SK-N-SH (cell line): ENCODE measurements at regions not wholly inside any gene's neighbourhood (a gene's known extent, or its start where the extent isn't known, plus 50 kb on each side); places are given as distances from the start of the nearest gene placed in this dataset.

Experiments
- CTCF ChIA-PET: fragments of 300-600, 350-600 bp; formaldehyde crosslinking; extraction: SDS; loops from one replicate; lab custom pipeline; 2021; lab: Yijun Ruan, JAX
- POLR2A ChIA-PET: fragments of 350-600 bp; sonication (Branson Sonifier 250); formaldehyde crosslinking; extraction: SDS; loops from one replicate; lab custom pipeline; 2020; ENCODE audit warnings: antibody characterized with exemption, inconsistent platforms; lab: Yijun Ruan, JAX
- DNase-seq: peaks from one replicate; pipeline ENCODE4 v3.0.0; 2012
- H2AFZ ChIP-seq: fragments of 200-600 bp; sonication (generic); 2 replicates; pipeline ENCODE4 v1.8.1; 2016; ENCODE audit warnings: antibody characterized with exemption, mild to moderate bottlenecking, low read depth
- H3F3A ChIP-seq: fragments of 200-600 bp; sonication (generic); replicated peaks from 2 replicates; pipeline ENCODE3; 2016; ENCODE audit warnings: antibody characterized with exemption, mild to moderate bottlenecking; ENCODE audit not compliant: insufficient read depth
- H3K27ac ChIP-seq, 2 experiments: fragments of 200-500 bp in 1 of 2; fragments of 200-600 bp in 1 of 2; sonication (Bioruptor generic) in 1 of 2; sonication (generic), shearing (Covaris generic) in 1 of 2; 2 replicates each; pipeline versions ENCODE4 v1.5.1 to v1.6.1; 2014 to 2016; ENCODE audit warnings: low read depth in 2 of 2, inconsistent platforms in 1 of 2, low read length in 1 of 2, mild to moderate bottlenecking in 1 of 2, mixed read lengths in 1 of 2
- H3K27me3 ChIP-seq: fragments of 200-600 bp; sonication (generic), shearing (Covaris generic); 2 replicates; pipeline ENCODE4 v1.6.1; 2016; ENCODE audit warnings: mixed run types; ENCODE audit not compliant: insufficient read depth
- H3K36me3 ChIP-seq, 2 experiments: fragments of 200-500 bp in 1 of 2; fragments of 200-600 bp in 1 of 2; sonication (Bioruptor generic) in 1 of 2; sonication (generic) in 1 of 2; replicated peaks in 1 of 2; 2 replicates each; pipeline versions ENCODE3 to v1.5.1; 2014 to 2016; ENCODE audit warnings: low read length in 1 of 2, mild to moderate bottlenecking in 1 of 2; ENCODE audit not compliant: insufficient read depth in 2 of 2, control insufficient read depth in 1 of 2
- H3K4me1 ChIP-seq, 2 experiments: fragments of 200-500 bp in 1 of 2; fragments of 200-600 bp in 1 of 2; sonication (Bioruptor generic) in 1 of 2; sonication (generic), shearing (Covaris generic) in 1 of 2; 2 replicates each; pipeline versions ENCODE4 v1.5.1 to v1.6.1; 2014 to 2016; ENCODE audit warnings: low read depth in 1 of 2, low read length in 1 of 2, mixed run types in 1 of 2; ENCODE audit not compliant: insufficient read depth in 2 of 2, control insufficient read depth in 1 of 2
- H3K4me2 ChIP-seq: fragments of 200-600 bp; sonication (generic), shearing (Covaris generic); 2 replicates; pipeline ENCODE4 v1.6.1; 2017; ENCODE audit warnings: mixed run types
- H3K4me3 ChIP-seq, 2 experiments: fragments of 200-500 bp in 1 of 2; fragments of 200-600 bp in 1 of 2; sonication (Bioruptor generic) in 1 of 2; sonication (generic), shearing (Covaris generic) in 1 of 2; 2 replicates each; pipeline versions ENCODE4 v1.5.1 to v1.8.1; 2014 to 2016; ENCODE audit warnings: low read depth in 2 of 2, inconsistent platforms in 1 of 2, low read length in 1 of 2, mild to moderate bottlenecking in 1 of 2, mixed read lengths in 1 of 2, moderate library complexity in 1 of 2
- H3K79me2 ChIP-seq: fragments of 200-600 bp; sonication (generic); 2 replicates; pipeline ENCODE4 v1.8.1; 2017; ENCODE audit warnings: mild to moderate bottlenecking; ENCODE audit not compliant: insufficient read depth
- H3K9ac ChIP-seq: fragments of 200-600 bp; sonication (generic); 2 replicates; pipeline ENCODE4 v1.6.1; 2017; ENCODE audit warnings: mixed run types
- H3K9me2 ChIP-seq: fragments of 200-600 bp; sonication (generic); 2 replicates; pipeline ENCODE4 v1.6.1; 2017; ENCODE audit warnings: mixed run types
- H3K9me3 ChIP-seq: fragments of 200-600 bp; sonication (generic); 2 replicates; pipeline ENCODE4 v1.6.1; 2017; ENCODE audit warnings: mixed run types, mild to moderate bottlenecking, moderate library complexity
- H4K20me1 ChIP-seq: fragments of 200-600 bp; sonication (generic); 2 replicates; pipeline ENCODE4 v1.6.1; 2017; ENCODE audit warnings: mild to moderate bottlenecking, mixed run types; ENCODE audit not compliant: insufficient read depth
- CHD2 ChIP-seq: fragments of 150-350 bp; IDR thresholded peaks from 2 replicates; pipeline ENCODE4 v1.6.1; 2018; ENCODE audit warnings: low read length; ENCODE audit not compliant: partially characterized antibody
- CTCF ChIP-seq: fragments of 200-600 bp; sonication (generic); IDR thresholded peaks from 2 replicates; pipeline ENCODE4 v1.6.1; 2017; ENCODE audit warnings: antibody characterized with exemption, mild to moderate bottlenecking, moderate library complexity
- ELF1 ChIP-seq: IDR thresholded peaks from 2 replicates; pipeline ENCODE4 v1.4.0; 2012
- EP300 ChIP-seq, 2 experiments: IDR thresholded peaks; 2 replicates each; pipeline versions ENCODE4 v1.4.0 to v1.6.1; 2012; ENCODE audit warnings: borderline replicate concordance in 1 of 2, low read depth in 1 of 2, low read length in 1 of 2
- EZH2phosphoT487 ChIP-seq: fragments of 200-600 bp; sonication (generic); IDR thresholded peaks from 2 replicates; pipeline ENCODE4 v1.6.1; 2017; ENCODE audit warnings: low read depth, mixed run types, mild to moderate bottlenecking, antibody characterized with exemption, moderate library complexity, borderline replicate concordance
- FOSL2 ChIP-seq: IDR thresholded peaks from 2 replicates; pipeline ENCODE4 v1.4.0; 2012; ENCODE audit warnings: low read depth, mild to moderate bottlenecking, moderate library complexity, borderline replicate concordance
- FOXJ3 ChIP-seq: sonication (generic); formaldehyde crosslinking; IDR thresholded peaks from 2 replicates; pipeline ENCODE4 v1.5.1; 2020; ENCODE audit warnings: mild to moderate bottlenecking, missing genetic modification reagents
- FOXM1 ChIP-seq: IDR thresholded peaks from 2 replicates; pipeline ENCODE4 v1.4.0; 2012; ENCODE audit warnings: low read depth, mild to moderate bottlenecking
- GABPA ChIP-seq: IDR thresholded peaks from 2 replicates; pipeline ENCODE4 v1.4.0; 2012; ENCODE audit warnings: low read depth, mild to moderate bottlenecking
- JUND ChIP-seq: IDR thresholded peaks from 2 replicates; pipeline ENCODE4 v1.4.0; 2012
- MAX ChIP-seq: IDR thresholded peaks from 2 replicates; pipeline ENCODE4 v1.4.0; 2012; ENCODE audit warnings: low read depth
- MEF2A ChIP-seq: IDR thresholded peaks from 2 replicates; pipeline ENCODE4 v1.4.0; 2012; ENCODE audit warnings: low read depth, borderline replicate concordance
- NFIC ChIP-seq: IDR thresholded peaks from 2 replicates; pipeline ENCODE4 v1.4.0; 2012; ENCODE audit warnings: borderline replicate concordance
- NRF1 ChIP-seq: IDR thresholded peaks from 2 replicates; pipeline ENCODE4 v1.6.1; 2012; ENCODE audit warnings: low read depth, mild to moderate bottlenecking, low read length
- PBX3 ChIP-seq: IDR thresholded peaks from 2 replicates; pipeline ENCODE4; 2012
- POLR2AphosphoS5 ChIP-seq: IDR thresholded peaks from 2 replicates; pipeline ENCODE4 v1.6.1; 2012; ENCODE audit warnings: low read depth, low read length
- RAD21 ChIP-seq: IDR thresholded peaks from 2 replicates; pipeline ENCODE4 v1.6.1; 2012; ENCODE audit warnings: mild to moderate bottlenecking, low read length
- RCOR1 ChIP-seq: fragments of 150-350 bp; IDR thresholded peaks from 2 replicates; pipeline ENCODE4 v1.6.1; 2017; ENCODE audit warnings: antibody characterized with exemption, low read length
- RFX5 ChIP-seq: IDR thresholded peaks from 2 replicates; pipeline ENCODE4 v1.6.1; 2012; ENCODE audit warnings: mild to moderate bottlenecking, improper control_type of control experiment, low read length
- RXRA ChIP-seq: IDR thresholded peaks from 2 replicates; pipeline ENCODE4 v1.4.0; 2012; ENCODE audit warnings: low read depth, mild to moderate bottlenecking, borderline replicate concordance
- SIN3A ChIP-seq: IDR thresholded peaks from 2 replicates; pipeline ENCODE4 v1.6.1; 2012; ENCODE audit warnings: low read depth, mild to moderate bottlenecking, low read length, moderate library complexity, borderline replicate concordance
- SMC3 ChIP-seq: IDR thresholded peaks from 2 replicates; pipeline ENCODE4 v1.6.1; 2012; ENCODE audit warnings: low read depth, low read length, improper control_type of control experiment
- TAF1 ChIP-seq: IDR thresholded peaks from 2 replicates; pipeline ENCODE4 v1.6.1; 2012; ENCODE audit warnings: low read depth, mild to moderate bottlenecking, low read length, moderate library complexity, borderline replicate concordance
- TCF12 ChIP-seq: IDR thresholded peaks from 2 replicates; pipeline ENCODE4 v1.4.0; 2012
- TEAD4 ChIP-seq: IDR thresholded peaks from 2 replicates; pipeline ENCODE4 v1.4.0; 2012; ENCODE audit warnings: mild to moderate bottlenecking, borderline replicate concordance; ENCODE audit not compliant: insufficient read depth
- USF1 ChIP-seq: IDR thresholded peaks from 2 replicates; pipeline ENCODE4 v1.4.0; 2012; ENCODE audit warnings: low read depth, borderline replicate concordance
- USF2 ChIP-seq: fragments of 150-350 bp; IDR thresholded peaks from 2 replicates; pipeline ENCODE4 v1.6.1; 2017; ENCODE audit warnings: antibody characterized with exemption, low read length, low read depth, borderline replicate concordance
- YY1 ChIP-seq: IDR thresholded peaks from 2 replicates; pipeline ENCODE4 v1.4.0; 2012; ENCODE audit warnings: low read depth, mild to moderate bottlenecking
- ZBTB33 ChIP-seq: IDR thresholded peaks from 2 replicates; pipeline ENCODE4 v1.4.0; 2012; ENCODE audit warnings: low read depth, borderline replicate concordance
- WGBS: methylation state at CpG from one replicate; pipeline ENCODE4 v1.1.6; 2017; ENCODE audit warnings: low lambda C conversion rate; 5-methylcytosine and 5-hydroxymethylcytosine counted together

GRCh38 chr1:181251001-181251712, 162.7 kb downstream of the IER5 start:
- H3K4me1 ChIP-seq: 0 out of 4 replicates have a peak, but pooled peaks cover 0 to 3% of the 10 kb centered on the region in 2 experiments
- H3K27me3 ChIP-seq: no peaks in the 10 kb centered on the region
- H3K79me2 ChIP-seq: no peaks in the 10 kb centered on the region
- ChIA-PET POLR2A (no interaction called here), CTCF (no interaction called here)
- H3K4me2 ChIP-seq: no peak overlapping the region
- H4K20me1 ChIP-seq: no peaks in the 10 kb centered on the region
- TF ChIP-seq NRF1: no peak
- no peak for TF ChIP-seq SMC3
- peak; percentile 30; the same call in 1 of the 2 replicates for TF ChIP-seq JUND
- peak; percentile 75 for TF ChIP-seq PBX3
- TF ChIP-seq FOXJ3: no peak
- no peak for TF ChIP-seq POLR2AphosphoS5
- no peak for TF ChIP-seq ZBTB33
- no peak for TF ChIP-seq RCOR1
- TF ChIP-seq RXRA: no peak
- no peak for TF ChIP-seq TAF1
- no peak for TF ChIP-seq CHD2
- TF ChIP-seq USF1: no peak
- TF ChIP-seq RFX5: no peak
- TF ChIP-seq EP300 (IDR thresholded peaks at IDR 0.05; ENCODE audit: borderline replicate concordance in 1 of 2, low read depth in 1 of 2, low read length in 1 of 2): no peak
- TF ChIP-seq SIN3A: no peak
- no peak for TF ChIP-seq EZH2phosphoT487
- no peak for TF ChIP-seq USF2
- TF ChIP-seq CTCF: no peak
- no peak for TF ChIP-seq YY1
- TF ChIP-seq GABPA: no peak
- no peak for TF ChIP-seq RAD21
- no peak for TF ChIP-seq ELF1
- no peak for TF ChIP-seq MAX
- TF ChIP-seq FOSL2: peak; percentile 42; the same call in 1 of the 2 replicates
- TF ChIP-seq MEF2A: no peak
- no peak for TF ChIP-seq TEAD4
- no peak for TF ChIP-seq FOXM1
- peak; percentile 81 for TF ChIP-seq NFIC
- TF ChIP-seq TCF12: peak; percentile 51; the same call in 1 of the 2 replicates
- no peaks in the 10 kb centered on the region for H3K9me2 ChIP-seq
- WGBS: 14% methylated on average over 5 of the region's 5 CpGs
- no peak for DNase-seq
- H3K9me3 ChIP-seq: no peaks in the 10 kb centered on the region
- no peak overlapping the region for H3K9ac ChIP-seq
- no peak overlapping the region for H3K27ac ChIP-seq
- no peak overlapping the region for H3K4me3 ChIP-seq
- H3F3A ChIP-seq: no peaks in the 10 kb centered on the region
- no peaks in the 10 kb centered on the region for H3K36me3 ChIP-seq
- no peak overlapping the region for H2AFZ ChIP-seq
